SK-N-SH treated with all-trans-retinoic acid at 6 μM for 48 hours (cell line): ENCODE measurements at regions not wholly inside any gene's neighbourhood (a gene's known extent, or its start where the extent isn't known, plus 50 kb on each side); places are given as distances from the start of the nearest gene placed in this dataset.

Source experiments
- ATAC-seq: fragments of 200-7000 bp; cut with Tn5 transposase; 3 replicates; pipeline ENCODE4 v1.9.1; 2020; ENCODE audit warnings: mild to moderate bottlenecking, moderate library complexity
- ARNTL ChIP-seq: fragments of 450-650 bp; formaldehyde crosslinking; IDR thresholded peaks from 2 replicates; pipeline ENCODE4 v1.5.0; 2020; ENCODE audit warnings: low read depth, mild to moderate bottlenecking, moderate library complexity, borderline replicate concordance
- BACH2 ChIP-seq: fragments of 250-450 bp; sonication (Bioruptor Pico); IDR thresholded peaks from 2 replicates; pipeline ENCODE4 v1.9.0; 2021; ENCODE audit warnings: mild to moderate bottlenecking, borderline replicate concordance
- CREB5 ChIP-seq: fragments of 250-450 bp; sonication (Bioruptor Pico); IDR thresholded peaks from 2 replicates; pipeline ENCODE4 v1.5.1; 2020; ENCODE audit warnings: low read depth, mild to moderate bottlenecking, moderate library complexity
- CSRNP3 ChIP-seq: fragments of 250-450 bp; sonication (Bioruptor Pico); IDR thresholded peaks from 2 replicates; pipeline ENCODE4 v1.5.1; 2021; ENCODE audit warnings: mild to moderate bottlenecking, moderate library complexity
- ESRRG ChIP-seq: fragments of 250-450 bp; sonication (Bioruptor Pico); IDR thresholded peaks from 2 replicates; pipeline ENCODE4 v1.6.1; 2021; ENCODE audit warnings: mild to moderate bottlenecking
- GLIS3 ChIP-seq: fragments of 250-450 bp; sonication (Bioruptor Pico); IDR thresholded peaks from 2 replicates; pipeline ENCODE4 v1.5.0; 2020; ENCODE audit warnings: mild to moderate bottlenecking, moderate library complexity
- ISL1 ChIP-seq: fragments of 250-450 bp; sonication (Bioruptor Pico); IDR thresholded peaks from 2 replicates; pipeline ENCODE4 v2.1.2; 2022; ENCODE audit warnings: mild to moderate bottlenecking, moderate library complexity
- OSR1 ChIP-seq: fragments of 250-450 bp; sonication (Bioruptor Pico); IDR thresholded peaks from 2 replicates; pipeline ENCODE4 v1.8.0; 2022; ENCODE audit warnings: moderate library complexity, mild to moderate bottlenecking, inconsistent platforms
- PATZ1 ChIP-seq: fragments of 250-450 bp; sonication (Bioruptor Pico); IDR thresholded peaks from 2 replicates; pipeline ENCODE4 v1.8.0; 2020; ENCODE audit warnings: mild to moderate bottlenecking, moderate library complexity, borderline replicate concordance
- POU6F1 ChIP-seq: fragments of 250-450 bp; sonication (Bioruptor Pico); IDR thresholded peaks from 2 replicates; pipeline ENCODE4 v1.8.0; 2021; ENCODE audit warnings: low read depth, mild to moderate bottlenecking, moderate library complexity, borderline replicate concordance
- PPARA ChIP-seq: fragments of 250-450 bp; sonication (Bioruptor Pico); IDR thresholded peaks from 2 replicates; pipeline ENCODE4 v1.5.0; 2020; ENCODE audit warnings: mild to moderate bottlenecking, borderline replicate concordance
- RARB ChIP-seq: fragments of 250-450 bp; sonication (Bioruptor Pico); IDR thresholded peaks from 2 replicates; pipeline ENCODE4 v1.8.0; 2021; ENCODE audit warnings: mild to moderate bottlenecking, moderate library complexity
- SNAI2 ChIP-seq: fragments of 250-450 bp; sonication (Bioruptor Pico); IDR thresholded peaks from 2 replicates; pipeline ENCODE4 v1.5.0; 2020; ENCODE audit warnings: mild to moderate bottlenecking, moderate library complexity
- TCF4 ChIP-seq: fragments of 250-450 bp; sonication (Bioruptor Pico); IDR thresholded peaks from 2 replicates; pipeline ENCODE4 v1.8.0; 2021; ENCODE audit warnings: mild to moderate bottlenecking, moderate library complexity, borderline replicate concordance
- TOX ChIP-seq: fragments of 250-450 bp; sonication (Bioruptor Pico); IDR thresholded peaks from 2 replicates; pipeline ENCODE4 v1.8.0; 2021; ENCODE audit warnings: mild to moderate bottlenecking, moderate library complexity, borderline replicate concordance
- TSHZ2 ChIP-seq: fragments of 250-450 bp; sonication (Bioruptor Pico); IDR thresholded peaks from 2 replicates; pipeline ENCODE4 v1.5.0; 2020; ENCODE audit warnings: mild to moderate bottlenecking, moderate library complexity
- ZC3H10 ChIP-seq: fragments of 250-450 bp; sonication (Bioruptor Pico); IDR thresholded peaks from 2 replicates; pipeline ENCODE4 v1.5.1; 2021; ENCODE audit warnings: mild to moderate bottlenecking, moderate library complexity
- ZFP3 ChIP-seq: fragments of 250-450 bp; sonication (Bioruptor Pico); IDR thresholded peaks from 2 replicates; pipeline ENCODE4 v1.5.0; 2020; ENCODE audit warnings: mild to moderate bottlenecking, moderate library complexity
- ZNF8 ChIP-seq: fragments of 450-650 bp; formaldehyde crosslinking; IDR thresholded peaks from 2 replicates; pipeline ENCODE4 v1.5.0; 2020; ENCODE audit warnings: mild to moderate bottlenecking, moderate library complexity

- TF ChIP-seq ESRRG (CRISPR knock-in tag) (no peak), ZC3H10 (CRISPR knock-in tag) (no peak), ARNTL (CRISPR knock-in tag) (no peak)
- TF ChIP-seq, all 23 proteins: peak for 0
- ATAC-seq: no peak
Observed at GRCh38 chr7:156055206-156055822, 243.1 kb upstream of the SHH start.

- ATAC-seq: no peak
- TF ChIP-seq PATZ1 (no peak), ZNF8 (CRISPR knock-in tag) (no peak)
Observed at GRCh38 chr7:156051884-156052283, 239.6 kb upstream of the SHH start.

- TF ChIP-seq ZC3H10 (CRISPR knock-in tag): no peak
- TF ChIP-seq GLIS3: no peak
- no peak for TF ChIP-seq OSR1
- TF ChIP-seq ISL1 (CRISPR knock-in tag): no peak
- TF ChIP-seq ZFP3: no peak
- no peak for TF ChIP-seq CREB5 (CRISPR knock-in tag)
- TF ChIP-seq CSRNP3 (CRISPR knock-in tag): no peak
- no peak for TF ChIP-seq TCF4 (CRISPR knock-in tag)
- no peak for TF ChIP-seq ZNF8 (CRISPR knock-in tag)
- no peak for TF ChIP-seq TOX (CRISPR knock-in tag)
- no peak for TF ChIP-seq RARB (CRISPR knock-in tag)
- no peak for TF ChIP-seq POU6F1
- TF ChIP-seq BACH2 (CRISPR knock-in tag): no peak
- TF ChIP-seq SNAI2 (CRISPR knock-in tag): no peak
- no peak for ATAC-seq
Observed at GRCh38 chr7:156050636-156051569, 238.6 kb upstream of the SHH start.

GRCh38 chr7:156049366-156049765 lies 237.1 kb upstream of the SHH start:
- no peak for ATAC-seq
- TF ChIP-seq ARNTL (CRISPR knock-in tag) (no peak), TSHZ2 (no peak), PPARA (no peak), RARB (CRISPR knock-in tag) (no peak), ESRRG (CRISPR knock-in tag) (no peak), POU6F1 (no peak), CREB5 (CRISPR knock-in tag) (no peak), OSR1 (no peak), TOX (CRISPR knock-in tag) (no peak), BACH2 (CRISPR knock-in tag) (no peak), ISL1 (CRISPR knock-in tag) (no peak), PATZ1 (no peak)
